ENCODE measurements at regions not wholly inside any gene's neighbourhood (a gene's known extent, or its start where the extent isn't known, plus 50 kb on each side); places are given as distances from the start of the nearest gene placed in this dataset.

DNA sequence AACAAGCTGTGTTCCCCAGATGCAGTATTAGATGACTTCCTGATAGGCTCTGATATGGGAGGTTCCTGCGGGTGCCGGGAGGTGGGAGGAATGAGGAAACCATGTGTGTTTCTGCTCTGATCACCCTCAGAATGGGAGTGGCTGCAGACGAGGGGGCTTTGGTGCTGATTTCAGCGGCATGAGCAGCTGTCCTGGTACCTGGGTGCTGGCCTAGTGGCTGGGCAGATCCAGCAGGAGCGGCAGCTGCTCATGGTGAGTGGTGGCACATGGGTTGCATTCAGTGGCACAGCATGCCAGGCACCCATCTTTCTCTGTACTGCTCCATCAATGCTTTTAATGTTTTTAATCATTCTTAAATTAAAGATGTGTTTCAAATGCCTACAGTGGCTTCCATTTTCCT lies 177.2 kb upstream of the NETO1 start:
- no peak for TF ChIP-seq EZH2 (IDR thresholded peaks at IDR 0.05; ENCODE audit: low read depth, unreplicated experiment)
- no peak for TF ChIP-seq CREB1 (CRISPR knock-in tag; IDR thresholded peaks at IDR 0.05; ENCODE audit: low read depth)
- TF ChIP-seq, protein P1, sequence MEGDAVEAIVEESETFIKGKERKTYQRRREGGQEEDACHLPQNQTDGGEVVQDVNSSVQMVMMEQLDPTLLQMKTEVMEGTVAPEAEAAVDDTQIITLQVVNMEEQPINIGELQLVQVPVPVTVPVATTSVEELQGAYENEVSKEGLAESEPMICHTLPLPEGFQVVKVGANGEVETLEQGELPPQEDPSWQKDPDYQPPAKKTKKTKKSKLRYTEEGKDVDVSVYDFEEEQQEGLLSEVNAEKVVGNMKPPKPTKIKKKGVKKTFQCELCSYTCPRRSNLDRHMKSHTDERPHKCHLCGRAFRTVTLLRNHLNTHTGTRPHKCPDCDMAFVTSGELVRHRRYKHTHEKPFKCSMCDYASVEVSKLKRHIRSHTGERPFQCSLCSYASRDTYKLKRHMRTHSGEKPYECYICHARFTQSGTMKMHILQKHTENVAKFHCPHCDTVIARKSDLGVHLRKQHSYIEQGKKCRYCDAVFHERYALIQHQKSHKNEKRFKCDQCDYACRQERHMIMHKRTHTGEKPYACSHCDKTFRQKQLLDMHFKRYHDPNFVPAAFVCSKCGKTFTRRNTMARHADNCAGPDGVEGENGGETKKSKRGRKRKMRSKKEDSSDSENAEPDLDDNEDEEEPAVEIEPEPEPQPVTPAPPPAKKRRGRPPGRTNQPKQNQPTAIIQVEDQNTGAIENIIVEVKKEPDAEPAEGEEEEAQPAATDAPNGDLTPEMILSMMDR (conservative IDR thresholded peaks at IDR 0.05; ENCODE audit: low read depth in 2 of 2): no peak
- Histone ChIP-seq H3K79me2 (replicated peaks; ENCODE audit: insufficient read depth) (no peaks in the 10 kb centered on the region), H3F3A (replicated peaks; ENCODE audit: low read depth) (no peaks in the 10 kb centered on the region), H3K9me2 (ENCODE audit: insufficient read depth) (no peaks in the 10 kb centered on the region), H3K4me1 (ENCODE audit: insufficient read depth) (peaks cover 16% of the 10 kb centered on the region), H4K20me1 (replicated peaks; ENCODE audit: insufficient read depth) (no peaks in the 10 kb centered on the region), H3K4me3 (no peak overlapping the region), H3K36me3 (ENCODE audit: insufficient read depth) (0 out of 2 replicates have a peak, but pooled peaks cover 3% of the 10 kb centered on the region), H3K27me3 (ENCODE audit: insufficient read depth) (no peaks in the 10 kb centered on the region), H3K27ac (ENCODE audit: low read depth) (no peak overlapping the region), H3K4me2 (no peak overlapping the region), H2AFZ (no peak overlapping the region)
- H3K36me3 Mint-ChIP-seq (ENCODE audit: low read depth): no peaks in the 10 kb centered on the region
- no peaks in the 10 kb centered on the region; the same call in 2 of the 3 replicates for H3K9me3 Mint-ChIP-seq
- no peaks in the 10 kb centered on the region for H3K27me3 Mint-ChIP-seq (ENCODE audit: insufficient read depth, low read depth, poor library complexity)
- ATAC-seq (no peak), DNase-seq (ENCODE audit: low spot score) (no peak)
- peaks cover 16% of the 10 kb centered on the region for H3K4me1 Mint-ChIP-seq
- no peak overlapping the region for H3K27ac Mint-ChIP-seq
- H3K4me3 Mint-ChIP-seq: no peak overlapping the region

DNA sequence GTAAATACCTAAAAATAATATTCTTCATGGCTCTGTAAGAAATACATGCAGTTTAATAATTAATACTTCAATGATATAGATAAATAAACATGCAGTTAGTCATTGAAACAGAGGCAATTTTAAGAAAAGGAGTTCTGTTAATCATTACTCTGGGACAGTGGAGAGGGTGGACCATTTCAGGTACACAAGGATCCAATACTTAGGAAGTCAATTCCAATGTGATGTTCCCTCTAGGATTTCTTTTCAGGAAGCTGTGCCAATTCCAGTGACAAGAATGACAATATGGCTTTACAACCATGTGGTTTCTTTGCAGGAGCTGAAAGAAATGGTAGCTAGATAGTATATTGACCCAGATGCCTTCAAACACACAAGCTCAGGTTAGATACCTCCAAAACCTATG lies 175.8 kb upstream of the NETO1 start:
- H3K27ac ChIP-seq (ENCODE audit: low read depth): no peak overlapping the region
- H3K27me3 ChIP-seq (ENCODE audit: insufficient read depth): no peaks in the 10 kb centered on the region
- H3K4me3 ChIP-seq: no peak overlapping the region
- H2AFZ ChIP-seq: no peak overlapping the region
- no peaks in the 10 kb centered on the region for H3K27me3 Mint-ChIP-seq (ENCODE audit: insufficient read depth, low read depth, poor library complexity)
- H3K4me1 ChIP-seq (ENCODE audit: insufficient read depth): peaks cover 16% of the 10 kb centered on the region
- ATAC-seq (no peak), DNase-seq (ENCODE audit: low spot score) (no peak)
- H3K36me3 Mint-ChIP-seq (ENCODE audit: low read depth): no peaks in the 10 kb centered on the region
- no peaks in the 10 kb centered on the region for H3K9me3 Mint-ChIP-seq
- no peaks in the 10 kb centered on the region for H3F3A ChIP-seq (replicated peaks; ENCODE audit: low read depth)
- no peak overlapping the region for H3K4me3 Mint-ChIP-seq
- H3K36me3 ChIP-seq (ENCODE audit: insufficient read depth): 0 out of 2 replicates have a peak, but pooled peaks cover 3% of the 10 kb centered on the region
- H3K79me2 ChIP-seq (replicated peaks; ENCODE audit: insufficient read depth): no peaks in the 10 kb centered on the region
- peaks cover 16% of the 10 kb centered on the region for H3K4me1 Mint-ChIP-seq
- no peak overlapping the region for H3K27ac Mint-ChIP-seq
- H4K20me1 ChIP-seq (replicated peaks; ENCODE audit: insufficient read depth): no peaks in the 10 kb centered on the region
- H3K9me2 ChIP-seq (ENCODE audit: insufficient read depth): no peaks in the 10 kb centered on the region
- H3K4me2 ChIP-seq: no peak overlapping the region
- TF ChIP-seq, protein P2, sequence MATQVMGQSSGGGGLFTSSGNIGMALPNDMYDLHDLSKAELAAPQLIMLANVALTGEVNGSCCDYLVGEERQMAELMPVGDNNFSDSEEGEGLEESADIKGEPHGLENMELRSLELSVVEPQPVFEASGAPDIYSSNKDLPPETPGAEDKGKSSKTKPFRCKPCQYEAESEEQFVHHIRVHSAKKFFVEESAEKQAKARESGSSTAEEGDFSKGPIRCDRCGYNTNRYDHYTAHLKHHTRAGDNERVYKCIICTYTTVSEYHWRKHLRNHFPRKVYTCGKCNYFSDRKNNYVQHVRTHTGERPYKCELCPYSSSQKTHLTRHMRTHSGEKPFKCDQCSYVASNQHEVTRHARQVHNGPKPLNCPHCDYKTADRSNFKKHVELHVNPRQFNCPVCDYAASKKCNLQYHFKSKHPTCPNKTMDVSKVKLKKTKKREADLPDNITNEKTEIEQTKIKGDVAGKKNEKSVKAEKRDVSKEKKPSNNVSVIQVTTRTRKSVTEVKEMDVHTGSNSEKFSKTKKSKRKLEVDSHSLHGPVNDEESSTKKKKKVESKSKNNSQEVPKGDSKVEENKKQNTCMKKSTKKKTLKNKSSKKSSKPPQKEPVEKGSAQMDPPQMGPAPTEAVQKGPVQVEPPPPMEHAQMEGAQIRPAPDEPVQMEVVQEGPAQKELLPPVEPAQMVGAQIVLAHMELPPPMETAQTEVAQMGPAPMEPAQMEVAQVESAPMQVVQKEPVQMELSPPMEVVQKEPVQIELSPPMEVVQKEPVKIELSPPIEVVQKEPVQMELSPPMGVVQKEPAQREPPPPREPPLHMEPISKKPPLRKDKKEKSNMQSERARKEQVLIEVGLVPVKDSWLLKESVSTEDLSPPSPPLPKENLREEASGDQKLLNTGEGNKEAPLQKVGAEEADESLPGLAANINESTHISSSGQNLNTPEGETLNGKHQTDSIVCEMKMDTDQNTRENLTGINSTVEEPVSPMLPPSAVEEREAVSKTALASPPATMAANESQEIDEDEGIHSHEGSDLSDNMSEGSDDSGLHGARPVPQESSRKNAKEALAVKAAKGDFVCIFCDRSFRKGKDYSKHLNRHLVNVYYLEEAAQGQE (IDR thresholded peaks at IDR 0.05; ENCODE audit: unreplicated experiment): no peak
- no peak for TF ChIP-seq EZH2phosphoT487 (IDR thresholded peaks at IDR 0.05; ENCODE audit: unreplicated experiment)
- no peak for TF ChIP-seq CREB1 (CRISPR knock-in tag; IDR thresholded peaks at IDR 0.05; ENCODE audit: low read depth)
- no peak for TF ChIP-seq ZNF331 (CRISPR knock-in tag; IDR thresholded peaks at IDR 0.05; ENCODE audit: low read depth)
- TF ChIP-seq, protein P3, sequence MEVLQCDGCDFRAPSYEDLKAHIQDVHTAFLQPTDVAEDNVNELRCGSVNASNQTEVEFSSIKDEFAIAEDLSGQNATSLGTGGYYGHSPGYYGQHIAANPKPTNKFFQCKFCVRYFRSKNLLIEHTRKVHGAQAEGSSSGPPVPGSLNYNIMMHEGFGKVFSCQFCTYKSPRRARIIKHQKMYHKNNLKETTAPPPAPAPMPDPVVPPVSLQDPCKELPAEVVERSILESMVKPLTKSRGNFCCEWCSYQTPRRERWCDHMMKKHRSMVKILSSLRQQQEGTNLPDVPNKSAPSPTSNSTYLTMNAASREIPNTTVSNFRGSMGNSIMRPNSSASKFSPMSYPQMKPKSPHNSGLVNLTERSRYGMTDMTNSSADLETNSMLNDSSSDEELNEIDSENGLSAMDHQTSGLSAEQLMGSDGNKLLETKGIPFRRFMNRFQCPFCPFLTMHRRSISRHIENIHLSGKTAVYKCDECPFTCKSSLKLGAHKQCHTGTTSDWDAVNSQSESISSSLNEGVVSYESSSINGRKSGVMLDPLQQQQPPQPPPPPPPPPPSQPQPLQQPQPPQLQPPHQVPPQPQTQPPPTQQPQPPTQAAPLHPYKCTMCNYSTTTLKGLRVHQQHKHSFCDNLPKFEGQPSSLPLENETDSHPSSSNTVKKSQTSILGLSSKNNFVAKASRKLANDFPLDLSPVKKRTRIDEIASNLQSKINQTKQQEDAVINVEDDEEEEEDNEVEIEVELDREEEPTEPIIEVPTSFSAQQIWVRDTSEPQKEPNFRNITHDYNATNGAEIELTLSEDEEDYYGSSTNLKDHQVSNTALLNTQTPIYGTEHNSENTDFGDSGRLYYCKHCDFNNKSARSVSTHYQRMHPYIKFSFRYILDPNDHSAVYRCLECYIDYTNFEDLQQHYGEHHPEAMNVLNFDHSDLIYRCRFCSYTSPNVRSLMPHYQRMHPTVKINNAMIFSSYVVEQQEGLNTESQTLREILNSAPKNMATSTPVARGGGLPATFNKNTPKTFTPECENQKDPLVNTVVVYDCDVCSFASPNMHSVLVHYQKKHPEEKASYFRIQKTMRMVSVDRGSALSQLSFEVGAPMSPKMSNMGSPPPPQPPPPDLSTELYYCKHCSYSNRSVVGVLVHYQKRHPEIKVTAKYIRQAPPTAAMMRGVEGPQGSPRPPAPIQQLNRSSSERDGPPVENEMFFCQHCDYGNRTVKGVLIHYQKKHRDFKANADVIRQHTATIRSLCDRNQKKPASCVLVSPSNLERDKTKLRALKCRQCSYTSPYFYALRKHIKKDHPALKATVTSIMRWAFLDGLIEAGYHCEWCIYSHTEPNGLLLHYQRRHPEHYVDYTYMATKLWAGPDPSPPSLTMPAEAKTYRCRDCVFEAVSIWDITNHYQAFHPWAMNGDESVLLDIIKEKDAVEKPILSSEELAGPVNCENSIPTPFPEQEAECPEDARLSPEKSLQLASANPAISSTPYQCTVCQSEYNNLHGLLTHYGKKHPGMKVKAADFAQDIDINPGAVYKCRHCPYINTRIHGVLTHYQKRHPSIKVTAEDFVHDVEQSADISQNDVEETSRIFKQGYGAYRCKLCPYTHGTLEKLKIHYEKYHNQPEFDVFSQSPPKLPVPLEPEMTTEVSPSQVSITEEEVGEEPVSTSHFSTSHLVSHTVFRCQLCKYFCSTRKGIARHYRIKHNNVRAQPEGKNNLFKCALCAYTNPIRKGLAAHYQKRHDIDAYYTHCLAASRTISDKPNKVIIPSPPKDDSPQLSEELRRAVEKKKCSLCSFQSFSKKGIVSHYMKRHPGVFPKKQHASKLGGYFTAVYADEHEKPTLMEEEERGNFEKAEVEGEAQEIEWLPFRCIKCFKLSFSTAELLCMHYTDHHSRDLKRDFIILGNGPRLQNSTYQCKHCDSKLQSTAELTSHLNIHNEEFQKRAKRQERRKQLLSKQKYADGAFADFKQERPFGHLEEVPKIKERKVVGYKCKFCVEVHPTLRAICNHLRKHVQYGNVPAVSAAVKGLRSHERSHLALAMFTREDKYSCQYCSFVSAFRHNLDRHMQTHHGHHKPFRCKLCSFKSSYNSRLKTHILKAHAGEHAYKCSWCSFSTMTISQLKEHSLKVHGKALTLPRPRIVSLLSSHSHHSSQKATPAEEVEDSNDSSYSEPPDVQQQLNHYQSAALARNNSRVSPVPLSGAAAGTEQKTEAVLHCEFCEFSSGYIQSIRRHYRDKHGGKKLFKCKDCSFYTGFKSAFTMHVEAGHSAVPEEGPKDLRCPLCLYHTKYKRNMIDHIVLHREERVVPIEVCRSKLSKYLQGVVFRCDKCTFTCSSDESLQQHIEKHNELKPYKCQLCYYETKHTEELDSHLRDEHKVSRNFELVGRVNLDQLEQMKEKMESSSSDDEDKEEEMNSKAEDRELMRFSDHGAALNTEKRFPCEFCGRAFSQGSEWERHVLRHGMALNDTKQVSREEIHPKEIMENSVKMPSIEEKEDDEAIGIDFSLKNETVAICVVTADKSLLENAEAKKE (CRISPR knock-in tag; IDR thresholded peaks at IDR 0.05): no peak
- no peak for TF ChIP-seq EZH2 (IDR thresholded peaks at IDR 0.05; ENCODE audit: low read depth, unreplicated experiment)
- TF ChIP-seq ZNF114 (CRISPR knock-in tag; IDR thresholded peaks at IDR 0.05): no peak
- no peak for TF ChIP-seq JUNB (IDR thresholded peaks at IDR 0.05; ENCODE audit: unreplicated experiment)

All from GM23338 (cell line).